ENCODE measurements at regions not wholly inside any gene's neighbourhood (a gene's known extent, or its start where the extent isn't known, plus 50 kb on each side); places are given as distances from the start of the nearest gene placed in this dataset.

- TF ChIP-seq CTCF (IDR thresholded peaks at IDR 0.05; ENCODE audit: poor library complexity), result no peak
- TF ChIP-seq EZH2phosphoT487 (IDR thresholded peaks at IDR 0.05; ENCODE audit: low read depth, severe bottlenecking, unreplicated experiment), result no peak
- no peak for TF ChIP-seq EZH2 (IDR thresholded peaks at IDR 0.05; ENCODE audit: borderline replicate concordance)
These were observed 1817.4 kb downstream of the SUCLG1 start for GRCh38 chr2:82641598-82642180.
